ENCODE measurements at regions not wholly inside any gene's neighbourhood (a gene's known extent, or its start where the extent isn't known, plus 50 kb on each side); places are given as distances from the start of the nearest gene placed in this dataset.
A peak's percentile ranks its signal among the peaks of the same experiment; 100 is the strongest.

GRCh38 chr5:161757223-161757622 lies 71.7 kb downstream of the GABRA6 start:
- 80 to 88% methylated on average over 1 to 2 of the region's 2 CpGs for WGBS, 2 experiments (ENCODE audit: insufficient coverage in 1 of 2, insufficient read length in 1 of 2)
- Histone ChIP-seq H3K9me3 (ENCODE audit: control insufficient read depth, low read length) (no peaks in the 10 kb centered on the region), H3K4me1 (ENCODE audit: control insufficient read depth, insufficient read depth, low read length) (peaks cover 2% of the 10 kb centered on the region), H3K27me3 (ENCODE audit: control insufficient read depth, insufficient read depth, low read length, poor library complexity, severe bottlenecking) (no peaks in the 10 kb centered on the region), H3K4me3 (ENCODE audit: low read length) (no peak overlapping the region), H3K9ac (ENCODE audit: extremely low read depth, low read length, poor library complexity, severe bottlenecking) (no peak overlapping the region), H3K27ac (ENCODE audit: low read depth, low read length) (no peak overlapping the region), H3K36me3 (ENCODE audit: control insufficient read depth, insufficient read depth, low read length) (no peaks in the 10 kb centered on the region)
- Mint-ChIP-seq H3K27ac (no peak overlapping the region), H3K36me3 (ENCODE audit: low read depth) (no peaks in the 10 kb centered on the region), H3K27me3 (ENCODE audit: insufficient read depth) (peaks cover 3% of the 10 kb centered on the region), H3K4me3 (no peak overlapping the region), H3K9me3 (no peaks in the 10 kb centered on the region), H3K4me1 (no peaks in the 10 kb centered on the region)
- no peak for TF ChIP-seq CTCF (conservative IDR thresholded peaks at IDR 0.05)
- no peak for DNase-seq

GRCh38 chr5:161763571-161763970 lies 78.0 kb downstream of the GABRA6 start:
- no peaks in the 10 kb centered on the region for H3K9me3 ChIP-seq (ENCODE audit: control insufficient read depth, low read length)
- Mint-ChIP-seq H3K27ac (peak overlapping the region; percentile 49), H3K4me1 (peaks cover 27% of the 10 kb centered on the region), H3K4me3 (no peak overlapping the region), H3K27me3 (ENCODE audit: insufficient read depth) (peaks cover 12% of the 10 kb centered on the region), H3K36me3 (ENCODE audit: low read depth) (no peaks in the 10 kb centered on the region), H3K9me3 (peaks cover 4% of the 10 kb centered on the region)
- 30 to 60% methylated on average over 1 of the region's 1 CpG for WGBS, 2 experiments (ENCODE audit: insufficient coverage in 1 of 2, insufficient read length in 1 of 2)
- no peak overlapping the region for H3K27ac ChIP-seq (ENCODE audit: low read depth, low read length)
- peaks cover 14% of the 10 kb centered on the region for H3K4me1 ChIP-seq (ENCODE audit: control insufficient read depth, insufficient read depth, low read length)
- H3K36me3 ChIP-seq (ENCODE audit: control insufficient read depth, insufficient read depth, low read length): no peaks in the 10 kb centered on the region
- DNase-seq: peak; percentile 47
- no peak overlapping the region for H3K9ac ChIP-seq (ENCODE audit: extremely low read depth, low read length, poor library complexity, severe bottlenecking)
- H3K4me3 ChIP-seq (ENCODE audit: low read length): no peak overlapping the region
- no peaks in the 10 kb centered on the region for H3K27me3 ChIP-seq (ENCODE audit: control insufficient read depth, insufficient read depth, low read length, poor library complexity, severe bottlenecking)
- TF ChIP-seq CTCF (conservative IDR thresholded peaks at IDR 0.05): no peak

- Histone ChIP-seq H3K9me3 (ENCODE audit: control insufficient read depth, low read length) (no peaks in the 10 kb centered on the region), H3K4me3 (ENCODE audit: low read length) (peak overlapping the region; percentile 64), H3K9ac (ENCODE audit: extremely low read depth, low read length, poor library complexity, severe bottlenecking) (peak overlapping the region; percentile 3), H3K4me1 (ENCODE audit: control insufficient read depth, insufficient read depth, low read length) (peaks cover 12% of the 10 kb centered on the region), H3K36me3 (ENCODE audit: control insufficient read depth, insufficient read depth, low read length) (no peaks in the 10 kb centered on the region), H3K27ac (ENCODE audit: low read depth, low read length) (no peak overlapping the region), H3K27me3 (ENCODE audit: control insufficient read depth, insufficient read depth, low read length, poor library complexity, severe bottlenecking) (no peaks in the 10 kb centered on the region)
- WGBS, 2 experiments (ENCODE audit: insufficient coverage in 1 of 2, insufficient read length in 1 of 2): 95 to 100% methylated on average over 1 of the region's 2 CpGs
- H3K27me3 Mint-ChIP-seq (ENCODE audit: insufficient read depth): peaks cover 12% of the 10 kb centered on the region
- H3K9me3 Mint-ChIP-seq: peaks cover 10% of the 10 kb centered on the region
- peak overlapping the region; percentile 27 for H3K4me3 Mint-ChIP-seq
- no peak overlapping the region for H3K27ac Mint-ChIP-seq
- no peak for DNase-seq
- H3K4me1 Mint-ChIP-seq: peaks cover 27% of the 10 kb centered on the region
- H3K36me3 Mint-ChIP-seq (ENCODE audit: low read depth): no peaks in the 10 kb centered on the region
- TF ChIP-seq CTCF (conservative IDR thresholded peaks at IDR 0.05): no peak
Observed at GRCh38 chr5:161765611-161766010, 80.1 kb downstream of the GABRA6 start.
